GM12872 (cell line): ENCODE measurements at regions not wholly inside any gene's neighbourhood (a gene's known extent, or its start where the extent isn't known, plus 50 kb on each side); places are given as distances from the start of the nearest gene placed in this dataset.

Experiments
- CTCF ChIP-seq: IDR thresholded peaks from 3 replicates; pipeline ENCODE4 v1.5.1; 2011; ENCODE audit warnings: low read depth, mild to moderate bottlenecking, low read length, moderate library complexity; ENCODE audit not compliant: insufficient read depth

- no peak for TF ChIP-seq CTCF
Observed at GRCh38 chr9:91038483-91039124, 237.0 kb downstream of the SYK start.

- no peak for TF ChIP-seq CTCF
Observed at GRCh38 chr9:91039125-91039834, 237.7 kb downstream of the SYK start.

- TF ChIP-seq CTCF = no peak
Observed at GRCh38 chr9:91039835-91040140, 238.2 kb downstream of the SYK start.

GRCh38 chr9:91040371-91041215, 239.0 kb downstream of the SYK start:
- no peak for TF ChIP-seq CTCF

GRCh38 chr9:91042024-91042423, 240.4 kb downstream of the SYK start:
- TF ChIP-seq CTCF = no peak

- TF ChIP-seq CTCF = no peak
Observed at GRCh38 chr9:91042541-91042940, 240.9 kb downstream of the SYK start.

- no peak for TF ChIP-seq CTCF
Observed at GRCh38 chr9:91043056-91043810, 241.6 kb downstream of the SYK start.
